ENCODE measurements at regions not wholly inside any gene's neighbourhood (a gene's known extent, or its start where the extent isn't known, plus 50 kb on each side); places are given as distances from the start of the nearest gene placed in this dataset.

GRCh38 chr6:156552849-156553248 is 224.3 kb upstream of the ARID1B start:
- TF ChIP-seq POLR2A (IDR thresholded peaks at IDR 0.05) (no peak), CTCF (IDR thresholded peaks at IDR 0.05) (no peak)
- H3K4me3 ChIP-seq: no peak overlapping the region
- no peak for DNase-seq
- ATAC-seq: no peak
- no peaks in the 10 kb centered on the region for H3K4me1 ChIP-seq
- no peaks in the 10 kb centered on the region for H3K36me3 ChIP-seq
- no peak overlapping the region for H3K27ac ChIP-seq
- intact Hi-C loops (cut with DNase I): no loop called here
- no peaks in the 10 kb centered on the region for H3K9me3 ChIP-seq
- no peaks in the 10 kb centered on the region for H3K27me3 ChIP-seq
- WGBS (ENCODE audit: insufficient coverage, low coverage, low lambda C conversion rate, missing lambda C conversion rate): 82% methylated on average over 8 of the region's 9 CpGs

GRCh38 chr6:156550949-156551348 is 226.2 kb upstream of the ARID1B start:
- ATAC-seq (no peak), DNase-seq (no peak)
- Histone ChIP-seq H3K4me3 (no peak overlapping the region), H3K9me3 (no peaks in the 10 kb centered on the region), H3K36me3 (no peaks in the 10 kb centered on the region), H3K27me3 (no peaks in the 10 kb centered on the region), H3K27ac (no peak overlapping the region), H3K4me1 (no peaks in the 10 kb centered on the region)
- intact Hi-C loops (cut with DNase I): no loop called here
- 100% methylated on average over 1 of the region's 4 CpGs for WGBS (ENCODE audit: insufficient coverage, low coverage, low lambda C conversion rate, missing lambda C conversion rate)
- TF ChIP-seq CTCF (IDR thresholded peaks at IDR 0.05) (no peak), POLR2A (IDR thresholded peaks at IDR 0.05) (no peak)

GRCh38 chr6:156545931-156546330 is 231.2 kb upstream of the ARID1B start:
- H3K9me3 ChIP-seq: no peaks in the 10 kb centered on the region
- H3K27ac ChIP-seq: no peak overlapping the region
- DNase-seq (no peak), ATAC-seq (no peak)
- no peak for TF ChIP-seq POLR2A (IDR thresholded peaks at IDR 0.05)
- TF ChIP-seq CTCF (IDR thresholded peaks at IDR 0.05): no peak
- WGBS (ENCODE audit: insufficient coverage, low coverage, low lambda C conversion rate, missing lambda C conversion rate): 59% methylated on average over 3 of the region's 3 CpGs
- no peaks in the 10 kb centered on the region for H3K27me3 ChIP-seq
- H3K4me3 ChIP-seq: no peak overlapping the region
- H3K4me1 ChIP-seq: no peaks in the 10 kb centered on the region
- intact Hi-C loops (cut with DNase I): no loop called here
- no peaks in the 10 kb centered on the region for H3K36me3 ChIP-seq

- no peaks in the 10 kb centered on the region for H3K9me3 ChIP-seq
- intact Hi-C loops (cut with DNase I): no loop called here
- no peaks in the 10 kb centered on the region for H3K27me3 ChIP-seq
- TF ChIP-seq CTCF (IDR thresholded peaks at IDR 0.05) (no peak), POLR2A (IDR thresholded peaks at IDR 0.05) (no peak)
- no peak overlapping the region for H3K4me3 ChIP-seq
- ATAC-seq (no peak), DNase-seq (no peak)
- 20% methylated on average over 3 of the region's 3 CpGs for WGBS (ENCODE audit: insufficient coverage, low coverage, low lambda C conversion rate, missing lambda C conversion rate)
- no peaks in the 10 kb centered on the region for H3K4me1 ChIP-seq
- H3K27ac ChIP-seq: no peak overlapping the region
- no peaks in the 10 kb centered on the region for H3K36me3 ChIP-seq
Measured at GRCh38 chr6:156545021-156545420, 232.2 kb upstream of the ARID1B start.

- no peak overlapping the region for H3K4me3 ChIP-seq
- no peak for DNase-seq
- no peaks in the 10 kb centered on the region for H3K36me3 ChIP-seq
- ATAC-seq: no peak
- H3K9me3 ChIP-seq: no peaks in the 10 kb centered on the region
- WGBS (ENCODE audit: insufficient coverage, low coverage, low lambda C conversion rate, missing lambda C conversion rate): 66% methylated on average over 7 of the region's 7 CpGs
- intact Hi-C loops (cut with DNase I): no loop called here
- no peaks in the 10 kb centered on the region for H3K4me1 ChIP-seq
- no peak overlapping the region for H3K27ac ChIP-seq
- TF ChIP-seq POLR2A (IDR thresholded peaks at IDR 0.05) (no peak), CTCF (IDR thresholded peaks at IDR 0.05) (no peak)
- no peaks in the 10 kb centered on the region for H3K27me3 ChIP-seq
Measured at GRCh38 chr6:156544046-156544445, 233.1 kb upstream of the ARID1B start.
